Neutrophil (primary cell): ENCODE measurements at regions not wholly inside any gene's neighbourhood (a gene's known extent, or its start where the extent isn't known, plus 50 kb on each side); places are given as distances from the start of the nearest gene placed in this dataset.
A peak's percentile ranks its signal among the peaks of the same experiment; 100 is the strongest.
"Not testable (repeated sequence)": the region's sequence is repeated elsewhere in the genome, so short reads cannot be mapped to it uniquely, and the experiment has no call there.

ENCODE experiments used
- H3K27ac ChIP-seq: fragments of 200-600 bp; sonication (generic); 2 replicates; pipeline ENCODE4 v1.5.1; 2016; ENCODE audit warnings: mild to moderate bottlenecking, moderate library complexity
- H3K27me3 ChIP-seq: fragments of 200-600 bp; sonication (generic); 2 replicates; pipeline ENCODE4 v1.6.0; 2016; ENCODE audit warnings: mild to moderate bottlenecking
- H3K36me3 ChIP-seq: fragments of 200-600 bp; sonication (generic); 2 replicates; pipeline ENCODE4 v1.5.1; 2017
- H3K4me1 ChIP-seq, 2 experiments: fragments of 200-600 bp in 1 of 2; sonication (generic) in 1 of 2; 1 replicate in 1 of 2; 2 replicates in 1 of 2; pipeline versions ENCODE4 v1.5.1 to v1.6.1; 2013 to 2016; ENCODE audit warnings: low read depth in 1 of 2, low read length in 1 of 2, mild to moderate bottlenecking in 1 of 2, moderate library complexity in 1 of 2; ENCODE audit not compliant: control insufficient read depth in 1 of 2, insufficient read depth in 1 of 2
- H3K4me3 ChIP-seq, 2 experiments: fragments of 200-600 bp in 1 of 2; sonication (generic) in 1 of 2; 1 replicate in 1 of 2; 2 replicates in 1 of 2; pipeline ENCODE4 v1.5.1; 2013 to 2016; ENCODE audit warnings: low read depth in 1 of 2, low read length in 1 of 2, mild to moderate bottlenecking in 1 of 2, moderate library complexity in 1 of 2
- H3K9me3 ChIP-seq: fragments of 200-600 bp; sonication (generic); 2 replicates; pipeline ENCODE4 v1.5.1; 2016
- TF ChIP-seq, protein P1 (sequence below): fragments of 200-600 bp; sonication (generic); IDR thresholded peaks from 2 replicates; pipeline ENCODE4 v1.5.1; 2016; ENCODE audit warnings: antibody characterized with exemption

DNA sequence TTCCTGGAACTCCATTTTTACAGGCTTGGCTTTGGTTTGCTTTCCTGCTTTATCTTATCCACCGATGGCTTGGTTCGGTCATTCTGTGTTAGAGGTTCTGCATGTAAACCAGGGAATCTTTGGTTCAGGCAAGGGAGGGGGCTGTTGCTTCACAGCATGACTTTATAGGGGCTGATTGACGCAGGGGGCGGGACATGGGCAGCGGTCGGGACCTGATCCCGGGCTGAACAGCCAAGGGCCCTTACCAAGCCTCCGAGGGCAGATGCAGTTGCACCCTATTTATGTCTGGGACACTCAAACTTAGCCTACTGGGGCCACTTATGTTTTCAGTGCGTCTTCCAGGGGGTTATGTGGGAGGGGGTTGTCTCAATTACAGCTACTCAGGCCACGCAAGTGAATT lies 312.4 kb downstream of the ZNF536 start:
- Histone ChIP-seq H3K9me3 (no peaks in the 10 kb centered on the region), H3K27ac (no peak overlapping the region), H3K4me3 (no peak overlapping the region), H3K27me3 (peaks cover 63% of the 10 kb centered on the region), H3K4me1 (no peaks in the 10 kb centered on the region), H3K36me3 (no peaks in the 10 kb centered on the region)
- TF ChIP-seq, protein P1, sequence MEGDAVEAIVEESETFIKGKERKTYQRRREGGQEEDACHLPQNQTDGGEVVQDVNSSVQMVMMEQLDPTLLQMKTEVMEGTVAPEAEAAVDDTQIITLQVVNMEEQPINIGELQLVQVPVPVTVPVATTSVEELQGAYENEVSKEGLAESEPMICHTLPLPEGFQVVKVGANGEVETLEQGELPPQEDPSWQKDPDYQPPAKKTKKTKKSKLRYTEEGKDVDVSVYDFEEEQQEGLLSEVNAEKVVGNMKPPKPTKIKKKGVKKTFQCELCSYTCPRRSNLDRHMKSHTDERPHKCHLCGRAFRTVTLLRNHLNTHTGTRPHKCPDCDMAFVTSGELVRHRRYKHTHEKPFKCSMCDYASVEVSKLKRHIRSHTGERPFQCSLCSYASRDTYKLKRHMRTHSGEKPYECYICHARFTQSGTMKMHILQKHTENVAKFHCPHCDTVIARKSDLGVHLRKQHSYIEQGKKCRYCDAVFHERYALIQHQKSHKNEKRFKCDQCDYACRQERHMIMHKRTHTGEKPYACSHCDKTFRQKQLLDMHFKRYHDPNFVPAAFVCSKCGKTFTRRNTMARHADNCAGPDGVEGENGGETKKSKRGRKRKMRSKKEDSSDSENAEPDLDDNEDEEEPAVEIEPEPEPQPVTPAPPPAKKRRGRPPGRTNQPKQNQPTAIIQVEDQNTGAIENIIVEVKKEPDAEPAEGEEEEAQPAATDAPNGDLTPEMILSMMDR: no peak

DNA sequence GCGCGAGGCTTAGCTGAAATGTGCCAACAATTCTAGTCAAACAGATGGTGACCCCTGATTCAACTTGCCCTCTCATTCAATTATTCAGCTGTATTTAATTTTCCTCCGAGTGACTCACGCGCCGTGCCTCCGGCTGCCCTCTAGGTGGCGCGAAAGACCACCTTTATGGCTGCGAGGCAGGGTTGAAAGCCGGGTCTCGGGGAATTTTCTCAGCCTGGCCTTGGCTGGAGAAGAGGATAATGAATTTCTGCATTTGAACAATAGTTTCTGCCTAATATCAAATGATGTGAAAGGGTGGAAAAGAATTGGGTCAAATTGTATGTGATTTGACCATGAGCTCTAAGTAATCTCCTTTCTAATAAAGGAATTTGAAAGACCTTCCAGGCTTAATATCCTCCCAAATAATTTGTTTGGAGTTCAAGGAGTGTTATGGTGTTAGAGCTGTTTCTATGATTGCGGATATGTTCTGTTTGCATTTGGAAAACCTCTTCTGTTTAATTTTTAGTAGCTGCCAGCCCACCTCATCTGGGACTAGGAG lies 310.9 kb downstream of the ZNF536 start:
- H3K27me3 ChIP-seq: peaks cover 47% of the 10 kb centered on the region
- TF ChIP-seq, protein P1: peak; percentile 67
- no peaks in the 10 kb centered on the region for H3K9me3 ChIP-seq
- no peak overlapping the region for H3K27ac ChIP-seq
- no peak overlapping the region for H3K4me3 ChIP-seq
- no peaks in the 10 kb centered on the region for H3K36me3 ChIP-seq
- no peaks in the 10 kb centered on the region for H3K4me1 ChIP-seq

DNA sequence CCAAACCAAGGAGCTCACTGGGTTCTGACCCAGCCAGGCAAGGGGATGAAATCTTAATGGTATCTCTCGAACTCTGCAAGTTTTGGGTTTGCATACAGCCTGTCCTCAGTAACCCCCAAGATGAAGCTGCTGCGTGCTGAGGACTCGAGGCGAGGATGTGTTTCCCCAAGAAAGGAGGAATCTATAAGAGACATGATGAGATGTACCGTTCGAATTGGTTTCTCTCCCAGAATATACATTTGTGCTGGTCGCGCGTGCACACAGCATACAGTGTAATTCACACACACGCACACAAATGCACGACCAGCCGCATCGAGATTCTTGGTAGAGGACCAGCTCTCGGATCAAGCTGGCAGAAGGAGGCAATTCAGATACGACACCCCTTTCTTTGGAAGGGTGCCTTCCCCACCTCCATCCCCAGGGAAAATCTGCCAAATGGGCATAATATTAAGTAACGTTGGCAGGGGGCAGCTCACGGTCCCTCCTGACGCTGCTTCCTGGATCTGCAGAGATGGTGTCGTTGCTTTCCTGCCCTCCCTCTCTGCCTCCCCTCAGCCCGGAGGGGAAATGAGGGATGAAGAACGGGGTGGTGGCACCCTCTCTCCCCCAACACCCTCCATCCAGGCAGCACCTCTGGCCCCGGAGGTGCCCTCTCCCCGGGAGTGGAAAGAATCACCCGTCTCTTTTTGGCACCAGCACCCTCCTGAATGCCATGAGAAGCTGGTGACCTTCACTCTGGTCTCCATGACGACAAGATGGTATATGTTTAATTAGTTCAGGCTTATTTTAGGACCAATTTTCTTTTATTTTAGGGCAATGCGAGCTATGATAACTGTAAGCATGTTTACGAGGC lies 310.2 kb downstream of the ZNF536 start:
- no peak overlapping the region for H3K27ac ChIP-seq
- H3K4me3 ChIP-seq: no peak overlapping the region
- peaks cover 40% of the 10 kb centered on the region for H3K27me3 ChIP-seq
- H3K9me3 ChIP-seq: no peaks in the 10 kb centered on the region
- no peaks in the 10 kb centered on the region for H3K36me3 ChIP-seq
- H3K4me1 ChIP-seq: no peaks in the 10 kb centered on the region
- TF ChIP-seq, protein P1: no peak

DNA sequence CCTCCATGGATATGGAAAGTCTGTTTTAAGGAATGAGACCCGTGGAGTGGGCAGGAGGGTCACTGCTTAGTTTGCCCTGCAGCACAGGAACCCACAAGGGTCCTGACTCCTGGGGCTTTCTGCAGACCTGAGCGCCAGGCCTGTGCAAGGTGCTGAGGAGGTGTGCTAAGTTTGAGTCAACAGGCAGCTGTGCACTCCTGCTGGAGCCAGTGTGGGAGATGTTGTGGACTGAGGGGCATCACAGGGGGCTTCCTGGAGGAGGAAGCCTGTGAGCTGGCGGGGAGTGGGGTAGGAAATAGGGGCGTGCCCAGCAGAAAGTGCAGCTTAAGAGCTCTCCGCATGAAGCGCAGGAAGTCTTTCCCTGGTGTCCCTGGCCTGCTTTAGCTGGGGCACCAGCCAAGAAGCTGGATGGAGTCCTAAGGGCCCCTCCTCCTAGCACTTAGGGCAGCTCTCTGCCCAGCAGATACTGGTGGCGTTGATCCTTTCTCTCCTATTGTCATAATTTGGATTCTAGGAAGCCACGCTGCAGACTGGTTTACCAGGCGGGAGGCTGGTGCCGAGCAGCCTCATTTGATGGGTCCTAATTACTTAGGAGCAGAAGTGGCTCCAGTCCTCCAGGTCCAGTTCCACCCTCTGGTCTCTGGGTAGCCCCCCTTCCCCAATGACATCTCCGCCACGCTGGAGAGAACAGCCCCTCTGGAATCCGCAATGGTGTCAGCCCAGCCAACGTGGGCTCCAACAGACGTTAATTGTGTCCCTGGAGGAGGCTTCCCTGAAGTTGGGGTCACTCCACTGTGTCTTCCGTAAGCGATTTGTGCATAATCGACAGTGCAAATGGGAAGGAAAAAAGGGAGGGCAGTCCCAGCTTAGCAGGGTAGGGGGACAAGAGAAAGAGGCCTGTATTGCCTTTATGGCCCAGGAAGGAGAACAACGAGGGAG lies 309.2 kb downstream of the ZNF536 start:
- H3K9me3 ChIP-seq: no peaks in the 10 kb centered on the region
- H3K36me3 ChIP-seq: no peaks in the 10 kb centered on the region
- TF ChIP-seq, protein P1: no peak
- no peak overlapping the region for H3K4me3 ChIP-seq
- peaks cover 31% of the 10 kb centered on the region for H3K27me3 ChIP-seq
- H3K27ac ChIP-seq: no peak overlapping the region
- no peaks in the 10 kb centered on the region for H3K4me1 ChIP-seq

DNA sequence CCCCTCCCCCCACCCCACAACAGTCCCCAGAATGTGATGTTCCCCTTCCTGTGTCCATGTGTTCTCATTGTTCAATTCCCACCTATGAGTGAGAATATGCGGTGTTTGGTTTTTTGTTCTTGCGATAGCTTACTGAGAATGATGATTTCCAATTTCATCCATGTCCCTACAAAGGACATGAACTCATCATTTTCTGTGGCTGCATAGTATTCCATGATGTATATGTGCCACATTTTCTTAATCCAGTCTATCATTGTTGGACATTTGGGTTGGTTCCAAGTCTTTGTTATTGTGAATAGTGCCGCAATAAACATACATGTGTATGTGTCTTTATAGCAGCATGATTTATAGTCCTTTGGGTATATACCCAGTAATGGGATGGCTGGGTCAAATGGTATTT lies 308.2 kb downstream of the ZNF536 start:
- not testable (repeated sequence) for H3K27ac ChIP-seq, H3K4me1 ChIP-seq, H3K4me3 ChIP-seq, H3K9me3 ChIP-seq, H3K36me3 ChIP-seq
- H3K27me3 ChIP-seq: peaks cover 24% of the 10 kb centered on the region
